Esophagus squamous epithelium (tissue), 5 donors: ENCODE measurements at regions not wholly inside any gene's neighbourhood (a gene's known extent, or its start where the extent isn't known, plus 50 kb on each side); places are given as distances from the start of the nearest gene placed in this dataset.

ENCODE experiments used
- DNase-seq: peaks from one replicate; lab custom pipeline; 2025; lab: John Stamatoyannopoulos, UW
- H3K27ac ChIP-seq, 4 donors: fragments of 200-600 bp; sonication (generic); one replicate each; pipeline ENCODE4 v1.5.1; 2016 to 2019; ENCODE audit warnings: mild to moderate bottlenecking in 1 of 4
- H3K27me3 ChIP-seq, 4 donors: fragments of 200-600 bp; sonication (generic); 1 replicate in 3 of 4; 2 replicates in 1 of 4; pipeline versions ENCODE4 v1.5.1 to v1.6.0; 2017 to 2021; ENCODE audit warnings: antibody characterized with exemption in 1 of 4
- H3K36me3 ChIP-seq, 3 donors: fragments of 200-600 bp; sonication (generic); one replicate each; pipeline ENCODE4 v1.5.1; 2016 to 2019
- H3K4me1 ChIP-seq, 3 donors: fragments of 200-600 bp; sonication (generic); one replicate each; pipeline ENCODE4 v1.5.1; 2017 to 2019
- H3K4me3 ChIP-seq, 4 donors: fragments of 200-600 bp; sonication (generic); 1 replicate in 3 of 4; 2 replicates in 1 of 4; pipeline ENCODE4 v1.5.1; 2016 to 2019; ENCODE audit warnings: mild to moderate bottlenecking in 2 of 4, moderate library complexity in 1 of 4
- H3K9me3 ChIP-seq, 3 donors: fragments of 200-600 bp; sonication (generic); one replicate each; pipeline ENCODE4 v1.5.1; 2016 to 2019
- CTCF ChIP-seq, 6 experiments: fragments of 450-650 bp in 4 of 6; fragments of 200-600 bp in 2 of 6; sonication (generic) in 2 of 6; IDR thresholded peaks; one replicate each; pipeline ENCODE4 v1.5.1; 2016 to 2019; ENCODE audit warnings: antibody characterized with exemption in 6 of 6, mild to moderate bottlenecking in 4 of 6, moderate library complexity in 4 of 6
- POLR2A ChIP-seq, 4 donors: fragments of 450-650 bp; IDR thresholded peaks; one replicate each; pipeline ENCODE4 v1.6.1; 2017; ENCODE audit warnings: antibody characterized with exemption in 4 of 4, mild to moderate bottlenecking in 4 of 4, moderate library complexity in 3 of 4
- WGBS, 2 donors: methylation state at CpG; one replicate each; pipeline ENCODE4 v1.1.5; 2018; 5-methylcytosine and 5-hydroxymethylcytosine counted together
- intact Hi-C: fragments of 100-400 bp; cut with DNase I; formaldehyde crosslinking; loops from one replicate; pipeline ENCODE4 v1.15.0; 2022
- donor health status: DM: yes; HTN: yes; CAD: no.

- no peak for DNase-seq
- intact Hi-C loops = no loop called here
- Histone ChIP-seq H3K4me1 (peaks cover 8 to 42% (median 9%) of the 10 kb centered on the region in 3 donors), H3K9me3 (no peaks in the 10 kb centered on the region), H3K27me3 (no peaks in the 10 kb centered on the region), H3K4me3 (no peak overlapping the region), H3K27ac (no peak overlapping the region), H3K36me3 (no peaks in the 10 kb centered on the region)
- TF ChIP-seq POLR2A (IDR thresholded peaks at IDR 0.05) = no peak
- WGBS, 2 donors = 4 to 38% methylated on average over 2 of the region's 2 CpGs
Observed at GRCh38 chr15:56835718-56836171, 82.7 kb upstream of the TCF12 start.

- H3K4me1 ChIP-seq = peaks cover 8 to 42% (median 9%) of the 10 kb centered on the region in 3 donors
- no peaks in the 10 kb centered on the region for H3K36me3 ChIP-seq
- intact Hi-C loops = no loop called here
- TF ChIP-seq POLR2A (IDR thresholded peaks at IDR 0.05) = no peak
- TF ChIP-seq CTCF (IDR thresholded peaks at IDR 0.05) = no peak
- H3K27ac ChIP-seq = peak overlapping the region; percentile 8 to 65 (median 38)
- H3K27me3 ChIP-seq = no peaks in the 10 kb centered on the region
- H3K4me3 ChIP-seq = peak overlapping the region in 1 of 4 donors; percentile 33
- no peaks in the 10 kb centered on the region for H3K9me3 ChIP-seq
- no peak for DNase-seq
- 22 to 35% methylated on average over 5 of the region's 5 CpGs for WGBS, 2 donors
Observed at GRCh38 chr15:56832125-56832524, 86.3 kb upstream of the TCF12 start.

- Histone ChIP-seq H3K9me3 (no peaks in the 10 kb centered on the region), H3K27me3 (no peaks in the 10 kb centered on the region), H3K27ac (peak overlapping the region; percentile 8 to 65 (median 38)), H3K4me3 (no peak overlapping the region), H3K36me3 (no peaks in the 10 kb centered on the region), H3K4me1 (peaks cover 8 to 42% (median 9%) of the 10 kb centered on the region in 3 donors)
- WGBS, 2 donors = 72 to 73% methylated on average over 3 of the region's 3 CpGs
- TF ChIP-seq POLR2A (IDR thresholded peaks at IDR 0.05) (no peak), CTCF (IDR thresholded peaks at IDR 0.05) (no peak)
- DNase-seq = no peak
- intact Hi-C loops = no loop called here
Observed at GRCh38 chr15:56831467-56832005, 86.9 kb upstream of the TCF12 start.

- 100% methylated on average over 2 of the region's 2 CpGs for WGBS, 2 donors
Observed at GRCh38 chr15:56824175-56824574, 90.9 kb upstream of the ZNF280D start.

GRCh38 chr15:56821721-56822425 is 88.6 kb upstream of the ZNF280D start:
- whole genome bisulfite sequencing, 2 donors = 9 to 20% methylated on average over 3 of the region's 3 CpGs
- H3K9me3 ChIP-seq = no peaks in the 10 kb centered on the region
- H3K4me3 ChIP-seq = no peak overlapping the region
- H3K36me3 ChIP-seq = no peaks in the 10 kb centered on the region
- H3K27ac ChIP-seq = no peak overlapping the region
- TF ChIP-seq POLR2A (IDR thresholded peaks at IDR 0.05) (no peak), CTCF (IDR thresholded peaks at IDR 0.05) (peak in 5 of 6 experiments; percentile 47 to 75 (median 55))
- peaks cover 0 to 17% (median 0%) of the 10 kb centered on the region in 3 donors for H3K4me1 ChIP-seq
- intact Hi-C loops = loop anchor here (10.0 kb wide), 1 partner anchor 483 kb away; no protein-coding TSS in a partner anchor
- no peak for DNase-seq
- H3K27me3 ChIP-seq = no peaks in the 10 kb centered on the region

More at GRCh38 chr15:56824175-56824574, 90.9 kb upstream of the ZNF280D start:
- H3K27me3 ChIP-seq = no peaks in the 10 kb centered on the region
- H3K4me1 ChIP-seq = peaks cover 0 to 6% (median 0%) of the 10 kb centered on the region in 3 donors
- TF ChIP-seq POLR2A (IDR thresholded peaks at IDR 0.05) = no peak
- no peak for TF ChIP-seq CTCF (IDR thresholded peaks at IDR 0.05)
- no peaks in the 10 kb centered on the region for H3K9me3 ChIP-seq
- DNase-seq = no peak
- no peak overlapping the region for H3K27ac ChIP-seq
- H3K4me3 ChIP-seq = no peak overlapping the region
- intact Hi-C loops = loop anchor here (10.0 kb wide), 1 partner anchor 481 kb away; no protein-coding TSS in a partner anchor
- H3K36me3 ChIP-seq = no peaks in the 10 kb centered on the region
